ENCODE measurements at regions not wholly inside any gene's neighbourhood (a gene's known extent, or its start where the extent isn't known, plus 50 kb on each side); places are given as distances from the start of the nearest gene placed in this dataset.
"Not testable (repeated sequence)": the region's sequence is repeated elsewhere in the genome, so short reads cannot be mapped to it uniquely, and the experiment has no call there.

- peak; percentile 10 for DNase-seq
Measured at GRCh38 chr6:63487103-63487813, 85.0 kb upstream of the LOC128125822 start.

DNA sequence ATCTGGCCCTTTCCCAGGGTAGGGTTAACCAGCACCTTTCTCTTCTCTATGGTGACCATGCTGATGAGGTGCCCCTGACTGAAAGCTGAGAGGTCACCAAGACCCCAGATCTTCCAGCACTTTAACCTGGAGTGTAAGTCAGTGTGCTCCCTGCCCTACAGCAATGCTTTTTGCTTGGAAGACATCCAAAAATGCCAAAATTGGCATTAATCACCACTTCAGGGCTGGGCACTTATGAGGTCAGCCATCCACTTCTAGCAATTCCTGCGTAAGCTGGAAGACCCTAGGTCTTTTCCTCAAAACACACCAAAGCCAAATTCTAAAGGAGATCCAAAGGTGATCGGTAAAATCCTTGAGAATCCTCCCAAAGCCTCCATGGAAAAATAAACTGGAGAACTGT, 81.2 kb upstream of the LOC128125822 start:
- DNase-seq = no peak

DNA sequence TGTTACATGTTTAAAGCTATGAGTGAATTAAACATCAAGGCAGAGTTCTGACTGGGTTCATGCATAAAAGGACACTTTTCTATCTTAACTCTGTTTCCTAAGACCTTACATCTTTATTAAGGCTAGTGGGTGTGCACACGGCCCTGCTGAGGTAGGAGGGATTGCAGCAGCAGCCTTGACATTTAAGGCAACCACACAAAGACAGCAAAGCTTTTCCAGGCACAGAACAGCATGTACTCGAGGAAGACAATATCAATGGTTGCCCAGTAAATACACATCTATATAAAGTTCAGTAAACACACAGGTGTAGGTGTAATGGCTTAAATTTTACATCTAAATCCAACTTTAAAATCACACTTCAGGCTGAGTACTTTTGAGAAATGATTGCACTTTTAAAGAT, 79.8 kb upstream of the LOC128125822 start:
- peak; percentile 50 for DNase-seq

- DNase-seq = peak; percentile 22
Measured at GRCh38 chr6:63493557-63493956, 78.7 kb upstream of the LOC128125822 start.

- DNase-seq = peak; percentile 43
Measured at GRCh38 chr6:63496361-63496804, 75.9 kb upstream of the LOC128125822 start.

DNA sequence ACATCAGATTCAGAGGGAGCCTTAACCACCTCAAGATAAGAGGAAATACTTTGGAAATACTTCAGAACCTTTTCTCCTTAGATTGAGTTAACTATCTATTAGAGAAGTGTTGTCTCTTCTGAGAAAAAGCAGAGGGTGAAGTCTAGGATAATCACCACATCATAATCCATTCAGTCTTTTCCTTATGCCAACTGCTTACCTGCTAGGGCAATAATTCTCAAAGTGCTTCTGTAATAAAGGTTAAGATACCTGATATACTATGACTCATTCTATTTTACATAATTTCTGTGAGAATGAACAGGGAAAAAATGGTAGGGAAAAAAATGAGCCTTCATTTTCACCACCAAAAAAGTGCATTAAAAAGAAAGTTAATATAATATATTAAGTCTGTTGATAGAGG, 70.1 kb upstream of the LOC128125822 start:
- DNase-seq = peak; percentile 9

DNA sequence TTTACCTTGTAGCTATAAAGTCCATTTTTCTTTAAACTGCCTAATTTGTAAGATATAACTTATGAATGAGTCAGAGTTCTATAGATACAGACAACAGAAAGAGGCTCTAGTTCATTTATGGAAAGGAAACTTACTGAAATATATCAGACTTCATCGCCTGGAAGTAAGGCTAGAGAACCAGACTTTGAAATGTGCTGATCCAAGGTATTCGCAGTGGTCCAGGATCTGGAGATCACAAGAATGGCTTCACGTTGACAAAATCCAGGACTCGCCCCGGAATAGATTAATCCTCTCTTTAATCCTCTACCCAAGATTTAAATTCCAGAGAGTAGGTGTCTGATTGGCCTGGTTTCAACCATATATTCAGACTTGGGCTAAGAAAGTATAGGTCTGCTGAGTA, 69.1 kb upstream of the LOC128125822 start:
- no peak for DNase-seq

DNA sequence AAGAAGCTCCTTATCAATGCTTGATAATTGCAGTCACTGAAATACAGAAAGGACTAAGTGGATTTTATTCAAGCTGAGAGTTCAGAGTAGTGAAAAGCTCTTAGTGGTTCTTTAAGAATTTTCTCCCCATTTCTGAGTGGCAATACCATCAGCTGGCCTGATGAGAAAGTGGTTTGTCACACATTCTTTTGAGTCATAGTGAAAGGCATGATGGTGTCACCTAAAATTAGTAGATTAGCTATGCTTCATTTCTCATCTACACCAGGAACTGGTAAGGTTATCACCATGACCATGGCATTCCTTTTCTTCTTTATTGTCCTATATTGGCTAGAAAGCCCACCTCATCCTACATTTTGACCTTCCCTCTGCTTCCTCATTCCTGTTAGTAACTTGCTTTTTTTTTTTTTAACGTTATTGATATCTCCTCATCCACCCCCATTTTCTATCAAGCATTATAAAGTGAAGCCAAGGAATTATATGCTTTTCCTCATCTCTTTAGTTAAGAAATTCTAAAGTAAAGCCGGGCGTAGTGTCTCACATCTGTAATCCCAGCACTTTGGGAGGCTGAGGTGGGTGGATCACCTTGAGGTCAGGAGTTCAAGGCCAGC, 67.4 kb upstream of the LOC128125822 start:
- peak; percentile 6 for DNase-seq

GRCh38 chr6:63507096-63507495, 65.2 kb upstream of the LOC128125822 start:
- DNase-seq = no peak

- peak; percentile 32 for DNase-seq
Measured at GRCh38 chr6:63509652-63510352, 62.5 kb upstream of the LOC128125822 start.

DNA sequence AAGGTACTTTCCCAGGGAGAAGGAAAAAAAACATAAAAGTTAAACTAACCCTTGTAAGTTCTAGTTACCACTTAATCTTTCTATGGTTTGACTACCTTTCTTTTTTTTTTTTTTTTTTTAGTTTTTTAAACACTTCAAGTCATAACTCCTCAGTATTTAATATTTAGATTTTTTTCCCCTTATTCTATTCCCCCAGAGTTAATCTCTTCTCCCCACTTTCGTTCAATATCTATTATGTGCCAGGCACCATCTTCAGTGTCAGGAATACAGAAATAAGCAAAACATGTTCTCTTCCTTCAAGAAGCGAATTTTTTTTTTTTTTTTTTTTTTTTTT, 62.0 kb upstream of the LOC128125822 start:
- DNase-seq = no peak

DNA sequence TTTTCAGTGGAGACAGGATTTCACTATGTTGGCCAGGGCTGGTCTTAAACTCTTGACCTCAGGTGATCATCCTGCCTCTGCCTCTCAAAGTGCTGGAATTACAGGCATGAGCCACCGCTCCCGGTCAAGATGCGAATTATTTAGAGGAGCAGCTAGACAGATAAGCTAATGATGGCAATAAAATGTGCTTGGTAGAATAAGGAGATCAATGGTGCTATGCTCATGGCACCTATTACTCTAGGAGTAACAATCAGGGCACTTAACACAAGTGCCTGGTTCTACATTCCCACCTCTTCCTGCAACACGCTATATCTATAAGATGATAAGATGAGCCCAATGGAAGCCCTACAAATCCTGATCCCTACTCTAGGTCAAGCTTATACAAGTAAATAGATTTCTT, 61.4 kb upstream of the LOC128125822 start:
- DNase-seq = no peak

GRCh38 chr6:63514488-63515173, 57.6 kb upstream of the LOC128125822 start:
- no peak for DNase-seq

DNA sequence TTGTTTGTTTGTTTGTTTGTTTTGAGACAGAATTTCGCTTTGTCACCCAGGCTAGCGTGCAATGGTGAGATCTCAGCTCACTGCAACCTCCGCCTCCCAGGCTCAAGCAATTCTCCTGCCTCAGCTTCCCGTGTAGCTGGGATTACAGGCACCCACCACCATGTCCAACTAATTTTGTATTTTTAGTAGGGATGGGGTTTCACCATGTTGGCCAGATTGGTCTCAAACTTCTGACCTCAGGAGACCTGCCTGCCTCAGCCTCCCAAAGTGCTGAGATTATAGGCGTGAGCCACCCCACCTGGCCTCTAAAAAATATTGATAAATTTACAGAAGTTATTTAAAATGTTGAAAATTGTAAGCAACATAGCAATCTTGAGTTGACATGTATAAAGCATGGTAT, 57.1 kb upstream of the LOC128125822 start:
- DNase-seq = not testable (repeated sequence)

DNA sequence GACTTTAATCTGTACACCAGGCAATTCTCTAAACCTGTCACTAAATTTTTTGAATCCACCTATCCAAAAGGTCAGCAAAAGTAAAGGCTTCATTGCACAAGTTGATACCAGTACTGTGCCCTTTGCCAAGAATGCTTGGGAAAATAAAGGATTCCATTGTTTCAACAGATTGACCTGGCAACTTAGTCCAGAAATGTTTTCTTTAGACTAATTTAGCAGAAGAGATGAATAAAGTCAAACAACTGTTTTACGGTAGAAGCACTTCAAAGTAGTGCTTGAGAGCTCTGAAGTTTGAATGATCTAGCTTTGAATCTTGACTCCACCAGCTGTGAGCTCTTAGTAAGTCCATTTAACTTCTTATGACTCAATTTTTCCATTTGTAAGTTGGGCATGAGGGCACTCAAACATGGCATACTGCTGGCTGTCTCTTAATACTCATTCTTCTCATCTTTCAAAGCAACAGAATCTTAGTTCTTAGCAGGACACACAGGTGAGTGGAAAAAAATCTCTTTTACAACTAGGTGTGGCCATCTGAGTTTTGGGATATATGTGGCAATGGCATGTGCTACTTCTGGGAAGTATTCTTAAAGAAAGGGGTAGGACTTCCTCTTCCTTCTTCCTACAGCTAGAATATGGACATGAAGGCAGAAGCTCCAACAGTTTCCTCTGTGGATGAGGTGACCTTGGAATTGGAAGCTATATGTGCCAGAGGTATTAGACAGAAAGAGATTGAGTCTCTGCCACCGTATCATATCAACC, 55.9 kb upstream of the LOC128125822 start:
- DNase-seq = no peak

GRCh38 chr6:63517221-63517620, 55.1 kb upstream of the LOC128125822 start:
- DNase-seq = no peak

- peak; percentile 37 for DNase-seq
Measured at GRCh38 chr6:63521475-63522210, 50.6 kb upstream of the LOC128125822 start.
